Gastrocnemius medialis (tissue), 4 donors: ENCODE measurements at regions not wholly inside any gene's neighbourhood (a gene's known extent, or its start where the extent isn't known, plus 50 kb on each side); places are given as distances from the start of the nearest gene placed in this dataset.
"Not testable (repeated sequence)": the region's sequence is repeated elsewhere in the genome, so short reads cannot be mapped to it uniquely, and the experiment has no call there.

Source experiments
- ATAC-seq, 2 donors: fragments of 150-250 bp; one replicate each; pipeline ENCODE4 v1.9.1; 2016
- DNase-seq, 2 donors: peaks; one replicate each; pipeline ENCODE4 v3.0.0-alpha.2; 2019
- H3K27ac ChIP-seq, 4 donors: fragments of 200-600 bp; sonication (generic); 1 replicate in 1 of 4; 2 replicates in 3 of 4; pipeline ENCODE4 v1.5.1; 2016 to 2018; ENCODE audit warnings: mild to moderate bottlenecking in 2 of 4, moderate library complexity in 1 of 4
- H3K27me3 ChIP-seq, 3 donors: fragments of 200-600 bp; sonication (generic) in 2 of 3; 1 replicate in 1 of 3; 2 replicates in 2 of 3; pipeline versions ENCODE4 v1.5.1 to v1.6.0; 2016 to 2019; ENCODE audit warnings: mild to moderate bottlenecking in 1 of 3, moderate library complexity in 1 of 3
- H3K36me3 ChIP-seq, 2 donors: fragments of 200-600 bp; sonication (generic) in 1 of 2; one replicate each; pipeline ENCODE4 v1.5.1; 2017 to 2018
- H3K4me1 ChIP-seq, 2 donors: fragments of 200-600 bp; sonication (generic) in 1 of 2; one replicate each; pipeline ENCODE4 v1.5.1; 2016 to 2017; ENCODE audit warnings: mild to moderate bottlenecking in 2 of 2
- H3K4me3 ChIP-seq, 4 donors: fragments of 200-600 bp; sonication (generic) in 3 of 4; 1 replicate in 1 of 4; 2 replicates in 3 of 4; pipeline ENCODE4 v1.5.1; 2016 to 2019; ENCODE audit warnings: mild to moderate bottlenecking in 2 of 4
- H3K9me3 ChIP-seq, 3 donors: fragments of 200-600 bp; sonication (generic) in 2 of 3; 1 replicate in 1 of 3; 2 replicates in 2 of 3; pipeline ENCODE4 v1.5.1; 2016 to 2019
- CTCF ChIP-seq, 5 experiments: fragments of 450-650 bp in 3 of 5; fragments of 200-600 bp in 2 of 5; sonication (generic) in 2 of 5; IDR thresholded peaks in 4 of 5; conservative IDR thresholded peaks in 1 of 5; 1 replicate in 4 of 5; 2 replicates in 1 of 5; pipeline ENCODE4 v1.5.1; 2016 to 2019; ENCODE audit warnings: antibody characterized with exemption in 5 of 5, mild to moderate bottlenecking in 3 of 5, moderate library complexity in 3 of 5
- POLR2A ChIP-seq, 2 donors: fragments of 450-650 bp; IDR thresholded peaks; one replicate each; pipeline ENCODE4 v1.6.1; 2017; ENCODE audit warnings: antibody characterized with exemption in 2 of 2, mild to moderate bottlenecking in 2 of 2, moderate library complexity in 2 of 2
- in situ Hi-C, 4 donors: fragments of 200-750 bp; cut with MboI; loops; one replicate each; pipeline versions ENCODE4 v1.15.0 to v1.8.0; 2017; ENCODE audit warnings: low sequenced_read_pairs in 4 of 4
- intact Hi-C: fragments of 100-400 bp; cut with DNase I; formaldehyde crosslinking; loops from one replicate; pipeline ENCODE4 v1.15.1; 2023; ENCODE audit warnings: low total_unique reads

- intact Hi-C loops: no loop called here
- no peaks in the 10 kb centered on the region for H3K36me3 ChIP-seq
- in situ Hi-C loops: no loop called here
Observed at GRCh38 chr9:97791542-97791941, 61.5 kb upstream of the FOXE1 start.

GRCh38 chr9:97793067-97793466 is 60.0 kb upstream of the FOXE1 start:
- H3K9me3 ChIP-seq: no peaks in the 10 kb centered on the region
- in situ Hi-C loops: no loop called here
- ATAC-seq (no peak), DNase-seq (no peak)
- no peak overlapping the region for H3K4me3 ChIP-seq
- H3K4me1 ChIP-seq: no peaks in the 10 kb centered on the region
- H3K27ac ChIP-seq: no peak overlapping the region
- intact Hi-C loops: no loop called here
- TF ChIP-seq POLR2A (IDR thresholded peaks at IDR 0.05): no peak
- TF ChIP-seq CTCF (IDR thresholded peaks at IDR 0.05 in 4 of 5, conservative IDR thresholded peaks at IDR 0.05 in 1 of 5): no peak
- H3K27me3 ChIP-seq: no peaks in the 10 kb centered on the region
- H3K36me3 ChIP-seq: no peaks in the 10 kb centered on the region

More at GRCh38 chr9:97791542-97791941, 61.5 kb upstream of the FOXE1 start:
- ATAC-seq (no peak), DNase-seq (no peak)
- TF ChIP-seq POLR2A (IDR thresholded peaks at IDR 0.05): no peak
- TF ChIP-seq CTCF (IDR thresholded peaks at IDR 0.05 in 4 of 5, conservative IDR thresholded peaks at IDR 0.05 in 1 of 5): no peak
- H3K27me3 ChIP-seq: no peaks in the 10 kb centered on the region
- no peak overlapping the region for H3K4me3 ChIP-seq
- H3K9me3 ChIP-seq: no peaks in the 10 kb centered on the region
- H3K4me1 ChIP-seq: no peaks in the 10 kb centered on the region
- no peak overlapping the region for H3K27ac ChIP-seq

GRCh38 chr9:97794666-97795065 is 58.4 kb upstream of the FOXE1 start:
- DNase-seq (no peak), ATAC-seq (no peak)
- Histone ChIP-seq H3K9me3 (no peaks in the 10 kb centered on the region), H3K27ac (no peak overlapping the region), H3K36me3 (no peaks in the 10 kb centered on the region), H3K27me3 (peaks cover 0 to 2% (median 0%) of the 10 kb centered on the region in 3 donors), H3K4me3 (no peak overlapping the region), H3K4me1 (no peaks in the 10 kb centered on the region)
- intact Hi-C loops: no loop called here
- TF ChIP-seq CTCF (IDR thresholded peaks at IDR 0.05 in 4 of 5, conservative IDR thresholded peaks at IDR 0.05 in 1 of 5) (no peak), POLR2A (IDR thresholded peaks at IDR 0.05) (no peak)
- in situ Hi-C loops: no loop called here

GRCh38 chr9:97796176-97796575 is 56.9 kb upstream of the FOXE1 start:
- not testable (repeated sequence) for ATAC-seq, H3K27ac ChIP-seq
- H3K27me3 ChIP-seq: peaks cover 0 to 12% (median 9%) of the 10 kb centered on the region in 3 donors

GRCh38 chr9:97801180-97801579 is 51.8 kb upstream of the FOXE1 start:
- TF ChIP-seq POLR2A (IDR thresholded peaks at IDR 0.05) (no peak), CTCF (IDR thresholded peaks at IDR 0.05 in 4 of 5, conservative IDR thresholded peaks at IDR 0.05 in 1 of 5) (no peak)
- Histone ChIP-seq H3K4me3 (no peak overlapping the region), H3K36me3 (no peaks in the 10 kb centered on the region), H3K9me3 (no peaks in the 10 kb centered on the region), H3K4me1 (peaks cover 0 to 4% of the 10 kb centered on the region in 2 donors), H3K27ac (no peak overlapping the region), H3K27me3 (peaks cover 25 to 34% (median 31%) of the 10 kb centered on the region in 3 donors)
- ATAC-seq: no peak
- in situ Hi-C loops (no loop called here), intact Hi-C loops (no loop called here)
- no peak for DNase-seq

More at GRCh38 chr9:97796176-97796575, 56.9 kb upstream of the FOXE1 start:
- H3K36me3 ChIP-seq, DNase-seq, intact Hi-C loops, H3K4me1 ChIP-seq, H3K9me3 ChIP-seq, in situ Hi-C loops, H3K4me3 ChIP-seq: not testable (repeated sequence)
